SK-N-SH (cell line): ENCODE measurements at regions not wholly inside any gene's neighbourhood (a gene's known extent, or its start where the extent isn't known, plus 50 kb on each side); places are given as distances from the start of the nearest gene placed in this dataset.

Source experiments
- CTCF ChIA-PET: fragments of 300-600, 350-600 bp; formaldehyde crosslinking; extraction: SDS; loops from one replicate; lab custom pipeline; 2021; lab: Yijun Ruan, JAX
- POLR2A ChIA-PET: fragments of 350-600 bp; sonication (Branson Sonifier 250); formaldehyde crosslinking; extraction: SDS; loops from one replicate; lab custom pipeline; 2020; ENCODE audit warnings: antibody characterized with exemption, inconsistent platforms; lab: Yijun Ruan, JAX
- DNase-seq: peaks from one replicate; pipeline ENCODE4 v3.0.0; 2012
- H2AFZ ChIP-seq: fragments of 200-600 bp; sonication (generic); 2 replicates; pipeline ENCODE4 v1.8.1; 2016; ENCODE audit warnings: antibody characterized with exemption, mild to moderate bottlenecking, low read depth
- H3F3A ChIP-seq: fragments of 200-600 bp; sonication (generic); replicated peaks from 2 replicates; pipeline ENCODE3; 2016; ENCODE audit warnings: antibody characterized with exemption, mild to moderate bottlenecking; ENCODE audit not compliant: insufficient read depth
- H3K27ac ChIP-seq, 2 experiments: fragments of 200-500 bp in 1 of 2; fragments of 200-600 bp in 1 of 2; sonication (Bioruptor generic) in 1 of 2; sonication (generic), shearing (Covaris generic) in 1 of 2; 2 replicates each; pipeline versions ENCODE4 v1.5.1 to v1.6.1; 2014 to 2016; ENCODE audit warnings: low read depth in 2 of 2, inconsistent platforms in 1 of 2, low read length in 1 of 2, mild to moderate bottlenecking in 1 of 2, mixed read lengths in 1 of 2
- H3K27me3 ChIP-seq: fragments of 200-600 bp; sonication (generic), shearing (Covaris generic); 2 replicates; pipeline ENCODE4 v1.6.1; 2016; ENCODE audit warnings: mixed run types; ENCODE audit not compliant: insufficient read depth
- H3K36me3 ChIP-seq, 2 experiments: fragments of 200-500 bp in 1 of 2; fragments of 200-600 bp in 1 of 2; sonication (Bioruptor generic) in 1 of 2; sonication (generic) in 1 of 2; replicated peaks in 1 of 2; 2 replicates each; pipeline versions ENCODE3 to v1.5.1; 2014 to 2016; ENCODE audit warnings: low read length in 1 of 2, mild to moderate bottlenecking in 1 of 2; ENCODE audit not compliant: insufficient read depth in 2 of 2, control insufficient read depth in 1 of 2
- H3K4me1 ChIP-seq, 2 experiments: fragments of 200-500 bp in 1 of 2; fragments of 200-600 bp in 1 of 2; sonication (Bioruptor generic) in 1 of 2; sonication (generic), shearing (Covaris generic) in 1 of 2; 2 replicates each; pipeline versions ENCODE4 v1.5.1 to v1.6.1; 2014 to 2016; ENCODE audit warnings: low read depth in 1 of 2, low read length in 1 of 2, mixed run types in 1 of 2; ENCODE audit not compliant: insufficient read depth in 2 of 2, control insufficient read depth in 1 of 2
- H3K4me2 ChIP-seq: fragments of 200-600 bp; sonication (generic), shearing (Covaris generic); 2 replicates; pipeline ENCODE4 v1.6.1; 2017; ENCODE audit warnings: mixed run types
- H3K4me3 ChIP-seq, 2 experiments: fragments of 200-500 bp in 1 of 2; fragments of 200-600 bp in 1 of 2; sonication (Bioruptor generic) in 1 of 2; sonication (generic), shearing (Covaris generic) in 1 of 2; 2 replicates each; pipeline versions ENCODE4 v1.5.1 to v1.8.1; 2014 to 2016; ENCODE audit warnings: low read depth in 2 of 2, inconsistent platforms in 1 of 2, low read length in 1 of 2, mild to moderate bottlenecking in 1 of 2, mixed read lengths in 1 of 2, moderate library complexity in 1 of 2
- H3K79me2 ChIP-seq: fragments of 200-600 bp; sonication (generic); 2 replicates; pipeline ENCODE4 v1.8.1; 2017; ENCODE audit warnings: mild to moderate bottlenecking; ENCODE audit not compliant: insufficient read depth
- H3K9ac ChIP-seq: fragments of 200-600 bp; sonication (generic); 2 replicates; pipeline ENCODE4 v1.6.1; 2017; ENCODE audit warnings: mixed run types
- H3K9me2 ChIP-seq: fragments of 200-600 bp; sonication (generic); 2 replicates; pipeline ENCODE4 v1.6.1; 2017; ENCODE audit warnings: mixed run types
- H3K9me3 ChIP-seq: fragments of 200-600 bp; sonication (generic); 2 replicates; pipeline ENCODE4 v1.6.1; 2017; ENCODE audit warnings: mixed run types, mild to moderate bottlenecking, moderate library complexity
- H4K20me1 ChIP-seq: fragments of 200-600 bp; sonication (generic); 2 replicates; pipeline ENCODE4 v1.6.1; 2017; ENCODE audit warnings: mild to moderate bottlenecking, mixed run types; ENCODE audit not compliant: insufficient read depth
- CTCF ChIP-seq: fragments of 200-600 bp; sonication (generic); IDR thresholded peaks from 2 replicates; pipeline ENCODE4 v1.6.1; 2017; ENCODE audit warnings: antibody characterized with exemption, mild to moderate bottlenecking, moderate library complexity
- EZH2phosphoT487 ChIP-seq: fragments of 200-600 bp; sonication (generic); IDR thresholded peaks from 2 replicates; pipeline ENCODE4 v1.6.1; 2017; ENCODE audit warnings: low read depth, mixed run types, mild to moderate bottlenecking, antibody characterized with exemption, moderate library complexity, borderline replicate concordance
- FOSL2 ChIP-seq: IDR thresholded peaks from 2 replicates; pipeline ENCODE4 v1.4.0; 2012; ENCODE audit warnings: low read depth, mild to moderate bottlenecking, moderate library complexity, borderline replicate concordance
- GATA2 ChIP-seq: sonication (generic); formaldehyde crosslinking; IDR thresholded peaks from 2 replicates; pipeline ENCODE4 v1.5.0; 2020; ENCODE audit warnings: mild to moderate bottlenecking, missing genetic modification reagents
- JUND ChIP-seq: IDR thresholded peaks from 2 replicates; pipeline ENCODE4 v1.4.0; 2012
- MEF2A ChIP-seq: IDR thresholded peaks from 2 replicates; pipeline ENCODE4 v1.4.0; 2012; ENCODE audit warnings: low read depth, borderline replicate concordance
- MXI1 ChIP-seq: IDR thresholded peaks from 2 replicates; pipeline ENCODE4 v1.6.1; 2012; ENCODE audit warnings: mild to moderate bottlenecking, low read depth, low read length, improper control_type of control experiment
- NFIC ChIP-seq: IDR thresholded peaks from 2 replicates; pipeline ENCODE4 v1.4.0; 2012; ENCODE audit warnings: borderline replicate concordance
- NRF1 ChIP-seq: IDR thresholded peaks from 2 replicates; pipeline ENCODE4 v1.6.1; 2012; ENCODE audit warnings: low read depth, mild to moderate bottlenecking, low read length
- POLR2AphosphoS5 ChIP-seq: IDR thresholded peaks from 2 replicates; pipeline ENCODE4 v1.6.1; 2012; ENCODE audit warnings: low read depth, low read length
- RCOR1 ChIP-seq: fragments of 150-350 bp; IDR thresholded peaks from 2 replicates; pipeline ENCODE4 v1.6.1; 2017; ENCODE audit warnings: antibody characterized with exemption, low read length
- REST ChIP-seq: IDR thresholded peaks from 2 replicates; pipeline ENCODE4 v1.6.1; 2012; ENCODE audit warnings: mild to moderate bottlenecking, low read depth, low read length, moderate library complexity
- RXRA ChIP-seq: IDR thresholded peaks from 2 replicates; pipeline ENCODE4 v1.4.0; 2012; ENCODE audit warnings: low read depth, mild to moderate bottlenecking, borderline replicate concordance
- SIN3A ChIP-seq: IDR thresholded peaks from 2 replicates; pipeline ENCODE4 v1.6.1; 2012; ENCODE audit warnings: low read depth, mild to moderate bottlenecking, low read length, moderate library complexity, borderline replicate concordance
- SMC3 ChIP-seq: IDR thresholded peaks from 2 replicates; pipeline ENCODE4 v1.6.1; 2012; ENCODE audit warnings: low read depth, low read length, improper control_type of control experiment
- TEAD4 ChIP-seq: IDR thresholded peaks from 2 replicates; pipeline ENCODE4 v1.4.0; 2012; ENCODE audit warnings: mild to moderate bottlenecking, borderline replicate concordance; ENCODE audit not compliant: insufficient read depth
- ZBTB33 ChIP-seq: IDR thresholded peaks from 2 replicates; pipeline ENCODE4 v1.4.0; 2012; ENCODE audit warnings: low read depth, borderline replicate concordance
- WGBS: methylation state at CpG from one replicate; pipeline ENCODE4 v1.1.6; 2017; ENCODE audit warnings: low lambda C conversion rate; 5-methylcytosine and 5-hydroxymethylcytosine counted together

GRCh38 chr2:4604767-4605166 is 901.4 kb downstream of the DCDC2C start:
- Histone ChIP-seq H3K4me2 (no peak overlapping the region), H3K27ac (no peak overlapping the region), H3K79me2 (no peaks in the 10 kb centered on the region), H3K27me3 (no peaks in the 10 kb centered on the region), H3K9me2 (no peaks in the 10 kb centered on the region; the same call in 1 of the 2 replicates), H3K4me3 (no peak overlapping the region), H2AFZ (no peak overlapping the region), H3K9ac (no peak overlapping the region), H3K36me3 (no peaks in the 10 kb centered on the region), H3K9me3 (peaks cover 12% of the 10 kb centered on the region), H4K20me1 (no peaks in the 10 kb centered on the region)
- WGBS, result 7% methylated on average over 1 of the region's 1 CpG
- no peak for DNase-seq
- POLR2A ChIA-PET, result no interaction called here
- CTCF ChIA-PET, result no interaction called here
- no peak for TF ChIP-seq GATA2 (CRISPR knock-in tag)
- TF ChIP-seq POLR2AphosphoS5, result no peak
- no peak for TF ChIP-seq JUND
- no peak for TF ChIP-seq RXRA
- no peak for TF ChIP-seq FOSL2
- no peak for TF ChIP-seq SMC3
- TF ChIP-seq NFIC, result no peak
- TF ChIP-seq RCOR1, result no peak
- TF ChIP-seq MXI1, result no peak
- no peak for TF ChIP-seq SIN3A
- TF ChIP-seq ZBTB33, result no peak
- TF ChIP-seq MEF2A, result no peak
- no peak for TF ChIP-seq TEAD4
- no peak for TF ChIP-seq NRF1
- TF ChIP-seq CTCF, result no peak
- no peak for TF ChIP-seq REST
- no peak for TF ChIP-seq EZH2phosphoT487
- TF ChIP-seq, all 33 proteins: peak for 0
- H3F3A ChIP-seq, result no peaks in the 10 kb centered on the region
- H3K4me1 ChIP-seq, result no peaks in the 10 kb centered on the region
